ENCODE measurements at regions not wholly inside any gene's neighbourhood (a gene's known extent, or its start where the extent isn't known, plus 50 kb on each side); places are given as distances from the start of the nearest gene placed in this dataset.

GRCh38 chr4:17380347-17380746 lies 131.5 kb downstream of the QDPR start (continued):
- TF ChIP-seq ZNF462 (CRISPR knock-in tag; IDR thresholded peaks at IDR 0.05) = no peak
- TF ChIP-seq EZH2 (IDR thresholded peaks at IDR 0.05; ENCODE audit: low read depth, unreplicated experiment) = no peak
- TF ChIP-seq STAT1 (IDR thresholded peaks at IDR 0.05; ENCODE audit: unreplicated experiment) = no peak

GRCh38 chr4:17376205-17376604 lies 135.7 kb downstream of the QDPR start:
- no peaks in the 10 kb centered on the region for H3K27me3 Mint-ChIP-seq (ENCODE audit: insufficient read depth, low read depth, poor library complexity)
- H3K4me3 Mint-ChIP-seq = no peak overlapping the region
- ATAC-seq = no peak
- no peaks in the 10 kb centered on the region for H3K36me3 ChIP-seq (ENCODE audit: insufficient read depth)
- no peak overlapping the region for H3K4me3 ChIP-seq
- no peaks in the 10 kb centered on the region for H3F3A ChIP-seq (replicated peaks; ENCODE audit: low read depth)
- no peak overlapping the region for H3K27ac Mint-ChIP-seq
- H3K79me2 ChIP-seq (replicated peaks; ENCODE audit: insufficient read depth) = no peaks in the 10 kb centered on the region
- no peaks in the 10 kb centered on the region for H3K4me1 ChIP-seq (ENCODE audit: insufficient read depth)
- no peak for DNase-seq (ENCODE audit: low spot score)
- H3K4me2 ChIP-seq = no peak overlapping the region
- no peak overlapping the region for H2AFZ ChIP-seq
- H3K9me3 Mint-ChIP-seq = no peaks in the 10 kb centered on the region
- H3K9me2 ChIP-seq (ENCODE audit: insufficient read depth) = no peaks in the 10 kb centered on the region
- no peaks in the 10 kb centered on the region for H3K36me3 Mint-ChIP-seq (ENCODE audit: low read depth)
- no peak overlapping the region for H3K27ac ChIP-seq (ENCODE audit: low read depth)
- H3K4me1 Mint-ChIP-seq = no peaks in the 10 kb centered on the region
- no peaks in the 10 kb centered on the region for H3K27me3 ChIP-seq (ENCODE audit: insufficient read depth)
- no peaks in the 10 kb centered on the region for H4K20me1 ChIP-seq (replicated peaks; ENCODE audit: insufficient read depth)
- TF ChIP-seq, protein P1, sequence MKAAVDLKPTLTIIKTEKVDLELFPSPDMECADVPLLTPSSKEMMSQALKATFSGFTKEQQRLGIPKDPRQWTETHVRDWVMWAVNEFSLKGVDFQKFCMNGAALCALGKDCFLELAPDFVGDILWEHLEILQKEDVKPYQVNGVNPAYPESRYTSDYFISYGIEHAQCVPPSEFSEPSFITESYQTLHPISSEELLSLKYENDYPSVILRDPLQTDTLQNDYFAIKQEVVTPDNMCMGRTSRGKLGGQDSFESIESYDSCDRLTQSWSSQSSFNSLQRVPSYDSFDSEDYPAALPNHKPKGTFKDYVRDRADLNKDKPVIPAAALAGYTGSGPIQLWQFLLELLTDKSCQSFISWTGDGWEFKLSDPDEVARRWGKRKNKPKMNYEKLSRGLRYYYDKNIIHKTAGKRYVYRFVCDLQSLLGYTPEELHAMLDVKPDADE (IDR thresholded peaks at IDR 0.05) = no peak
- TF ChIP-seq ZNF462 (CRISPR knock-in tag; IDR thresholded peaks at IDR 0.05) = no peak
- TF ChIP-seq CREB1 (CRISPR knock-in tag; IDR thresholded peaks at IDR 0.05; ENCODE audit: low read depth) = no peak
- TF ChIP-seq POLR2AphosphoS5 (IDR thresholded peaks at IDR 0.05; ENCODE audit: low read depth) = no peak
- no peak for TF ChIP-seq JUNB (IDR thresholded peaks at IDR 0.05; ENCODE audit: unreplicated experiment)
- TF ChIP-seq ZNF331 (CRISPR knock-in tag; IDR thresholded peaks at IDR 0.05; ENCODE audit: low read depth) = no peak
- TF ChIP-seq ZNF114 (CRISPR knock-in tag; IDR thresholded peaks at IDR 0.05) = no peak
- TF ChIP-seq NANOG (IDR thresholded peaks at IDR 0.05; ENCODE audit: borderline replicate concordance) = no peak
- no peak for TF ChIP-seq EZH2phosphoT487 (IDR thresholded peaks at IDR 0.05; ENCODE audit: unreplicated experiment)

Measured in GM23338 (cell line).